HG03097 (cell line): ENCODE measurements at regions not wholly inside any gene's neighbourhood (a gene's known extent, or its start where the extent isn't known, plus 50 kb on each side); places are given as distances from the start of the nearest gene placed in this dataset.
"Not testable (repeated sequence)": the region's sequence is repeated elsewhere in the genome, so short reads cannot be mapped to it uniquely, and the experiment has no call there.

Source experiments
- ATAC-seq: cut with Tn5 transposase; IDR thresholded peaks from one replicate; pipeline ENCODE4 v1.9.1; 2021; ENCODE audit not compliant: unreplicated experiment, low FRiP score

- ATAC-seq, result no peak
These were observed 191.9 kb upstream of the SPRY1 start for GRCh38 chr4:123204737-123205136.

- ATAC-seq, result no peak
These were observed 190.6 kb upstream of the SPRY1 start for GRCh38 chr4:123206016-123206415.

DNA sequence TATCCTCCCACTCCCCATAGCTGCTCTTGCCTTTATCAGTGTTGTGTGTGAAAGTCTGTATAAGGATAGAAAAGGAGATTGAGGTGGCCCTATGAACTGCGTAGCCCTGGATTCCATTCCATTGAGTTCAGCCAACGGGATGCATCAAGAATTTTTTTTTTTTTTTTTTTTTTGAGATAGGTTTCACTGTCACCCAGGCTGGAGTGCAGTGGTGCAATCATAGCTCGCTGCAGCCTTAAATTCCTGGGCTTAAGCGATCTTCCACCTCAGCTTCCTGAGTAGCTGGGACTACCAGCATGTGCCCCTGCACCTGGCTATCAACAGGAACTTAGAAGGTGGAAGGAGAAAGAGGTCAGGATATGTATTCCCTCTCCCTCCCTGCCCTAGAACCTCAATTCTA, 187.2 kb upstream of the SPRY1 start:
- ATAC-seq, result no peak

DNA sequence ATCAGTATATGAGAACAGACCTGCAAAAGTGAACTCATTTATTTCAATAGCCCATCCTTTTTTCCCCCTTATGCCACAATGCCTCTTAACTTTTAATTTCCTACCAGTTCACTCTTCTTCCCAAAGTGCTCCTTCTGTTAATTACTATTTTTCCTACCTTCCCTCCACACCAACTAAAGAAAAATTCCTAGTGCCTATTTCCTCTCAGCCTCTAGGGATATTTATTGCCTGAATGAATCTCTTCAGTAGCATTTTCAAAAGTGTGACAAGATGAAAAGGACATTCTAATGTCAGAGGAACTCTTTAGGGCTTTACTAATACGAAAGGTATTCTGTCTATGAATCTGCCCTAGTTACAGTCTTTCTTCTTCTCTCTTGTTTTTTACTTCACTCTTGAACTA, 181.1 kb upstream of the SPRY1 start:
- no peak for ATAC-seq

- no peak for ATAC-seq
These were observed 180.1 kb upstream of the SPRY1 start for GRCh38 chr4:123216543-123216942.

DNA sequence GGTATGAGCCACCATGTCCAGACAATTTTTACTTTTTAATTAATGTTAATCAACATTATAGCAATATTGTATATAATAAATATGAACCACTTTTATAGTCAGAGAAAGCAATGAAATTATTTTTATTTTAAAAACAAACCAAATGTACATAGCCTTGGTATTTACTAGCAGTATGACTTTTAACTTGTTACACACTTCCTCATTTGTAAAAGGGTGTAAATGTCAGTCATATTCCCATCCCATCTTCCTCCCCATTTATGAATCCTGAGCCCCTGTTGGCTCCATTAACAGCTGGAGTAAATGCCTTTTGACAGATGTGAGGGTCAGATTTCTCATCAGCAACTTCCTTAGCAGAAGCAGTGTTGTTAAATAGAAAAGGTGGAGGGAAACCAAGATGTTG, 179.6 kb upstream of the SPRY1 start:
- no peak for ATAC-seq

- ATAC-seq, result no peak
These were observed 178.9 kb upstream of the SPRY1 start for GRCh38 chr4:123217664-123218063.

- no peak for ATAC-seq
These were observed 177.6 kb upstream of the SPRY1 start for GRCh38 chr4:123218981-123219380.

DNA sequence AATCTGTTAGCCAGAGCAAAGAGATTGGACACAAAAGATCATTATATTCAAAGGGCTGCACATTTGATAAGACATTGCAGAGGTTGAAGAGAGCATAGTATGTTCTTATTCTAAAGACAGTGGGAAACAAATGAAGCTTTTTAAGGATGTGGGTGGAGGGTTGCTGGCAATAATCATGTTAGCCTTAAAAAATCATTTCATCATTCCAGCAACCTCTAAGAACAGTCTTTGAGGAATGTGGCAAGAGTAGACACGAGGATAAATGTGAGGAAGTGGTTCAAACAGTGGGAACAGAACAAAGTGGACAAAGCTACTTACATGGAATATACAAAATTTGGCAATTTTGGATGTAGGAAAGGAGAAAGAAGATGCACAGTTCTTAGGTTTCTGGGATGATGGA, 167.3 kb upstream of the SPRY1 start:
- ATAC-seq, result no peak

GRCh38 chr4:123230061-123230460, 166.5 kb upstream of the SPRY1 start:
- no peak for ATAC-seq

DNA sequence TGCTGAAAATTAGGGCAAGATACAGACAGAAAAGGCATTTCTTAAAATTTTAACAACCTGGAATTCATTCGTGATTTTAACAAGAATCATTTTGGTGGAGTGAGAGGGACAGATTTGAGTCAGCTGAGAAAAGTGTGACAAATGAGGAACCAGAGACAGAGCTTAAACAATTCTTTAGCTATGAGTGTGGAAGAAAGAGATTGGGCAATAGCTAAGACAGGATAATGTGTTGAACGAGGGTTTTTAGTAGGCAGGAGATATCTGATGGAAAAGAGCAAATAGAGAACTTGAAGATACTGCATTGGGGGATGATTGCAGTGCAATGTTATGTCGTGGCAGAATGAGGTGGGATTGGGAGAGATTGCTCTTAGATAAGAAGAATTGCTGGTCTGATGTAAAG, 164.2 kb upstream of the SPRY1 start:
- ATAC-seq, result no peak

DNA sequence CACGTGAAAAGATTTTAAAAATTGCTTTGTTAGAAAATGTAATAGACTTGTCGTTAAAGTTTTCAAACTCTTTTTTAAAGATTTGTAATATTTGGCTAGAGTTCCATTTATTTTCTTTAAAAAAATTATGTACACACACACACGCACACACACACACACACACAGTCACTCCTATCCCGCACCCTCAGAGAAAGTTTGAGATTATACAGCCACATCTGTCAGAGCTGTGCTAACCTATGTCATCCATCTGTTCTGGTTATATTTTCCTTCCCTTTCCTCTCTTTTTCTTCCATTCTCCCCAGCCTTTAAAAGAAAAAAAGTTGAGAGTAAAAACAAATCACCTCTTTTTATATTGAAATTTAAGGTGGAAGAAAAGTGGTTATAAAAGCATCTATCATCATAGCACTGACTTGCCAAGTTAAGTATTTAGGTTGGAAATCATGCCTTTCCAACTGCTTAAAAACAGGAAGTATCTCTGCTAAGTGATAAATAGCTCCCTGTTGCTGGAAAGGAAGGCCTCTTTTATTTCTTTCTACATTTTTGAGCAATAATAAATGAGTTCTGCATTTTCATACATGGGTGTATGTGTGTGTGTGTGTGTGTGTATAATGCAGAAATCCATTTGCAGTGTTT, 163.3 kb upstream of the SPRY1 start:
- ATAC-seq, result no peak

GRCh38 chr4:123234955-123235354, 161.6 kb upstream of the SPRY1 start:
- no peak for ATAC-seq

GRCh38 chr4:123235431-123235830, 161.2 kb upstream of the SPRY1 start:
- no peak for ATAC-seq

GRCh38 chr4:123236606-123237005, 160.0 kb upstream of the SPRY1 start:
- ATAC-seq, result no peak

GRCh38 chr4:123240286-123240685, 156.3 kb upstream of the SPRY1 start:
- ATAC-seq, result not testable (repeated sequence)

DNA sequence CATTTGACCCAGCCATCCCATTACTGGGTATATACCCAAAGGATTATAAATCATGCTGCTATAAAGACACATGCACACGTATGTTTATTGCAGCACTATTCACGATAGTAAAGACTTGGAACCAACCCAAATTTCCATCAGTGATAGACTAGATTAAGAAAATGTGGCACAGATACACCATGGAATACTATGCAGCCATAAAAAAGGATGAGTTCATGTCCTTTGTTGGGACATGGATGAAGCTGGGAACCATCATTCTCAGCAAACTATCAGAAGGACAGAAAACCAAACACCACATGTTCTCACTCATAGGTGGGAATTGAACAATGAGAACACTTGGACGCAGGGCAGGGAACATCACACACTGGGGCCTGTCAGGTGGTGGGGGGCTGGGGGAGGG, 153.4 kb upstream of the SPRY1 start:
- not testable (repeated sequence) for ATAC-seq

DNA sequence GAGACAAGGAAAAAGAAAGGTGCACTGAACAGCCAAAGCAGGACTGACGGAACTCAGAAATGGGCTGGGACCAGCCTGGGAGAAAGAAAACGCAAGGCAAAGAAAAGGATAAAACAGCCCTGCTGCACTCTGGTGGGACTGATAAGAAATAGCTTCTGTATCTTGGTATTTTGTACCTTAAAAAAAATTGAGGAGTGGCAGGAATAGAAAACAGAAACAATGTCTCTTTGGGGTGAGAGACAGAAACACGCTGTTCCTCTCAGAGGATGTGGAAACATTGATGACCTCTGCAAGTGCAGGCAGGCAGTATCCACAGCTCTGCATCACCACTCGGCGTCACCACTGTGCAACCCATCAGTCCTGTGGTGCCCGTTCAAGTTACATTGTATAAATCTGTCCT, 152.5 kb upstream of the SPRY1 start:
- ATAC-seq, result no peak

GRCh38 chr4:123246085-123246484, 150.5 kb upstream of the SPRY1 start:
- no peak for ATAC-seq

GRCh38 chr4:123248085-123248659, 148.4 kb upstream of the SPRY1 start:
- ATAC-seq, result no peak

DNA sequence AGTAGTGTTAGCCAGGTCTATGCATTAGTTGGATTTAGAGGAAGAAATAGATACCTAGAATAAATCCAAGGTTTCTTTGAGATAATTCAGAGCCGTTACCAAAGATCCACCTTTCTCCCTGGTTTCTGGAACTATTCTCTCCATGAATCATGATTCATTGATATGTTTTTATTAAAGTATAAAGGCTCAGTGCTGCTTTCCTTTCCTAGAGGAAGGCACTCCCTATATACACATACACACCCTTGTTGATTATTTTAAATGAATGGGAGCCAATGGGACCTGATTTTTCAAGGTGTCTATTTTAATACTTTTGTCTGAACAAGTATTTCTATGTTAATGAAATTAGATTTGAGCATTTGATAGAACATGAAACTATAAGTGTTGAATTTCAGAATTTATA, 146.8 kb upstream of the SPRY1 start:
- no peak for ATAC-seq

DNA sequence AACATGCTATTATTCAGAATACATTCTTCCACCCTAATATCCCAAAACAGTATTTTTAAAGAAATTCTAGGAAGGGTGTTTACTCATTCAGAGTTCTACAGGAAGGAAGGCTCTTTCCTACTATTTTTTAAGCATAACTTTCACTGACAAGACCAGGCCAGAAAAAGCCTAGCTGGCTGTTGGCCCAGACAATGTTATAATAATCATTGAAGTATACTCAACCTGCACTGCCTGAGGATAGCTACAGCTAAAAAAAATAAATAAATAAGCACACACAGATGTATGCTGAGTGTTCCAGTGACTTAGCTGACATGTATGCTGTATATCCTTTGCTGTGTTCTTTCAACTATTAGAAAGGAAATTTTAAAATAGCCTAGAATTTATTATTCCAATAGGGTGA, 145.8 kb upstream of the SPRY1 start:
- no peak for ATAC-seq

- no peak for ATAC-seq
These were observed 140.6 kb upstream of the SPRY1 start for GRCh38 chr4:123255971-123256370.
